ENCODE measurements at regions not wholly inside any gene's neighbourhood (a gene's known extent, or its start where the extent isn't known, plus 50 kb on each side); places are given as distances from the start of the nearest gene placed in this dataset.
"Not testable (repeated sequence)": the region's sequence is repeated elsewhere in the genome, so short reads cannot be mapped to it uniquely, and the experiment has no call there.

DNA sequence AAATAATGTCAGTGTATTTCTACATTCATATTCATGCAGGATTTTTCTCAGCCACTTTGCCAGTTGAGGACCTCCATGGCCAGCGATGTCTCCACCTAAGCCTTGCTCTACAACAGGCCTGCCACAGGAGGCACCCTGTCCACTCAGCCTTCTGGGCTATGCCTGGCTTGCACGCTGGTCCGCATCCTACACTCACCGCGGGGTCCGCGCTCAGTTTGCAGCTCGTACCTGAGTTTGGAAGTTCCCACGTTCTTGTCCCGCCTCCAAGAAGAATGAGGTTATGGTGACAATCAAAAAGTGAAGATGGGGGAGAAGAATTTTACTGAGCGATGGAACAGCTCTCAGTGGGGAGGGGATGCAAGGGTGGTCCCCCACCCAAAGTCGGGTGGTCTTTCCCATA, 93.6 kb upstream of the GRIK1 start:
- Histone ChIP-seq H3K27ac (no peak overlapping the region), H2AFZ (ENCODE audit: low read depth) (no peak overlapping the region), H3K4me1 (ENCODE audit: low read depth, poor library complexity, severe bottlenecking) (no peaks in the 10 kb centered on the region), H3K4me3 (IDR thresholded peaks at IDR 0.05; ENCODE audit: insufficient read depth, low read depth, low read length) (no peak overlapping the region), H3K79me2 (ENCODE audit: insufficient read depth, low read depth) (no peaks in the 10 kb centered on the region), H3K36me3 (ENCODE audit: insufficient read depth) (no peaks in the 10 kb centered on the region), H4K20me1 (ENCODE audit: insufficient read depth) (no peaks in the 10 kb centered on the region), H3K27me3 (ENCODE audit: insufficient read depth, low read depth) (no peaks in the 10 kb centered on the region), H3K4me2 (no peak overlapping the region), H3K9ac (no peak overlapping the region)
- TF ChIP-seq, protein P1, sequence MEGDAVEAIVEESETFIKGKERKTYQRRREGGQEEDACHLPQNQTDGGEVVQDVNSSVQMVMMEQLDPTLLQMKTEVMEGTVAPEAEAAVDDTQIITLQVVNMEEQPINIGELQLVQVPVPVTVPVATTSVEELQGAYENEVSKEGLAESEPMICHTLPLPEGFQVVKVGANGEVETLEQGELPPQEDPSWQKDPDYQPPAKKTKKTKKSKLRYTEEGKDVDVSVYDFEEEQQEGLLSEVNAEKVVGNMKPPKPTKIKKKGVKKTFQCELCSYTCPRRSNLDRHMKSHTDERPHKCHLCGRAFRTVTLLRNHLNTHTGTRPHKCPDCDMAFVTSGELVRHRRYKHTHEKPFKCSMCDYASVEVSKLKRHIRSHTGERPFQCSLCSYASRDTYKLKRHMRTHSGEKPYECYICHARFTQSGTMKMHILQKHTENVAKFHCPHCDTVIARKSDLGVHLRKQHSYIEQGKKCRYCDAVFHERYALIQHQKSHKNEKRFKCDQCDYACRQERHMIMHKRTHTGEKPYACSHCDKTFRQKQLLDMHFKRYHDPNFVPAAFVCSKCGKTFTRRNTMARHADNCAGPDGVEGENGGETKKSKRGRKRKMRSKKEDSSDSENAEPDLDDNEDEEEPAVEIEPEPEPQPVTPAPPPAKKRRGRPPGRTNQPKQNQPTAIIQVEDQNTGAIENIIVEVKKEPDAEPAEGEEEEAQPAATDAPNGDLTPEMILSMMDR (conservative IDR thresholded peaks at IDR 0.05; ENCODE audit: low read depth, low read length), result no peak

DNA sequence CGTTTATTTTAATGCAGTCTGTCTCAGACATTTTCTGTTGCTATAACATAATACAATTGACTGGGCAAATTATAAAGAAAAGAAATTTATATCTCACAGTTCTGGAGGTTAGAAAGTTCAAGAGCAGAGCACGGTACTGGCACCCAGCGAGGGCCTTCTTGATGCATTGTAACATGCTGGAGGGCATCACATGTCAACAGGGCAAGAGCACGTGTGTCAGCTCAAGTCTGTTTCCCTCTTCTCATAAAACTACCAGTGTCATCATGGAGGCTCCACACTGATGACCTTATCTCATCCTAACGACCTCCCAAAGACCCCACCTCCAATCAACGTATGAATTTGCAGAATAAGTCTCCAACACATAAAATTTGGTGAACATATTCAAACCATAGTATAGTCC, 90.6 kb upstream of the GRIK1 start:
- H3K9ac ChIP-seq, result no peak overlapping the region
- no peaks in the 10 kb centered on the region for H3K27me3 ChIP-seq (ENCODE audit: insufficient read depth, low read depth)
- H3K4me1 ChIP-seq (ENCODE audit: low read depth, poor library complexity, severe bottlenecking), result no peaks in the 10 kb centered on the region
- H3K36me3 ChIP-seq (ENCODE audit: insufficient read depth), result no peaks in the 10 kb centered on the region
- H4K20me1 ChIP-seq (ENCODE audit: insufficient read depth), result no peaks in the 10 kb centered on the region
- TF ChIP-seq, protein P1 (conservative IDR thresholded peaks at IDR 0.05; ENCODE audit: low read depth, low read length), result no peak
- H3K79me2 ChIP-seq (ENCODE audit: insufficient read depth, low read depth), result no peaks in the 10 kb centered on the region
- H3K4me2 ChIP-seq, result no peak overlapping the region
- H3K27ac ChIP-seq, result no peak overlapping the region
- no peak overlapping the region for H2AFZ ChIP-seq (ENCODE audit: low read depth)
- no peak overlapping the region for H3K4me3 ChIP-seq (IDR thresholded peaks at IDR 0.05; ENCODE audit: insufficient read depth, low read depth, low read length)

- H4K20me1 ChIP-seq (ENCODE audit: insufficient read depth), result no peaks in the 10 kb centered on the region
- no peak overlapping the region for H3K4me3 ChIP-seq (IDR thresholded peaks at IDR 0.05; ENCODE audit: insufficient read depth, low read depth, low read length)
These were observed 88.7 kb upstream of the GRIK1 start for GRCh38 chr21:30028537-30028936.

GRCh38 chr21:30027986-30028385, 88.2 kb upstream of the GRIK1 start:
- H3K27ac ChIP-seq, result no peak overlapping the region
- no peaks in the 10 kb centered on the region for H3K36me3 ChIP-seq (ENCODE audit: insufficient read depth)
- TF ChIP-seq, protein P1 (conservative IDR thresholded peaks at IDR 0.05; ENCODE audit: low read depth, low read length), result no peak
- no peak overlapping the region for H3K4me2 ChIP-seq
- no peaks in the 10 kb centered on the region for H3K27me3 ChIP-seq (ENCODE audit: insufficient read depth, low read depth)
- H3K9ac ChIP-seq, result no peak overlapping the region
- H3K4me1 ChIP-seq (ENCODE audit: low read depth, poor library complexity, severe bottlenecking), result no peaks in the 10 kb centered on the region
- no peaks in the 10 kb centered on the region for H3K79me2 ChIP-seq (ENCODE audit: insufficient read depth, low read depth)
- no peak overlapping the region for H2AFZ ChIP-seq (ENCODE audit: low read depth)
- H3K4me3 ChIP-seq (IDR thresholded peaks at IDR 0.05; ENCODE audit: insufficient read depth, low read depth, low read length), result no peak overlapping the region
- H4K20me1 ChIP-seq (ENCODE audit: insufficient read depth), result no peaks in the 10 kb centered on the region

More at GRCh38 chr21:30028537-30028936, 88.7 kb upstream of the GRIK1 start:
- H3K4me1 ChIP-seq (ENCODE audit: low read depth, poor library complexity, severe bottlenecking), result no peaks in the 10 kb centered on the region
- no peak overlapping the region for H3K27ac ChIP-seq
- no peaks in the 10 kb centered on the region for H3K79me2 ChIP-seq (ENCODE audit: insufficient read depth, low read depth)
- no peak overlapping the region for H3K9ac ChIP-seq
- H3K27me3 ChIP-seq (ENCODE audit: insufficient read depth, low read depth), result no peaks in the 10 kb centered on the region
- no peak overlapping the region for H2AFZ ChIP-seq (ENCODE audit: low read depth)
- no peak overlapping the region for H3K4me2 ChIP-seq
- H3K36me3 ChIP-seq (ENCODE audit: insufficient read depth), result no peaks in the 10 kb centered on the region
- TF ChIP-seq, protein P1 (conservative IDR thresholded peaks at IDR 0.05; ENCODE audit: low read depth, low read length), result no peak

DNA sequence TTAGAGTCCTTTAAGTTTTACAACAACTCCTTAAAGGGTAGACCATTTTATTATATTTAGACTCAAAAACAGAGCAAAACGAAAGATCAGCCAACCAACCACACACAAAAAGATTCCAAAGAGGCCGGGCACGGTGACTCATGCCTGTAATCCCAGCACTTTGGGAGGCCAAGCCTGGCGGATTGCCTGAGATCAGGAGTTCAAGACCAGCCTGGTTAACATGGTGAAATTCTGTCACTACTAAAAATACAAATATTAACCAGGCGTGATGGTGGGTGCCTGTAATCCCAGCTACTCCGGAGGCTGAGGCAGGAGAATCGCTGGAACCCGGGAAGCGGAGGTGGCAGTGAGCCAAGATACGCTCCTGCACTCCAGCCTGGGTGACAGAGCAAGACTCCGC, 83.3 kb upstream of the GRIK1 start:
- H3K4me1 ChIP-seq (ENCODE audit: low read depth, poor library complexity, severe bottlenecking); H3K4me2 ChIP-seq; H3K27ac ChIP-seq; H3K9ac ChIP-seq; H3K36me3 ChIP-seq (ENCODE audit: insufficient read depth); H3K4me3 ChIP-seq (IDR thresholded peaks at IDR 0.05; ENCODE audit: insufficient read depth, low read depth, low read length); H3K27me3 ChIP-seq (ENCODE audit: insufficient read depth, low read depth); H3K79me2 ChIP-seq (ENCODE audit: insufficient read depth, low read depth); H2AFZ ChIP-seq (ENCODE audit: low read depth); H4K20me1 ChIP-seq (ENCODE audit: insufficient read depth): not testable (repeated sequence)

All from KMS-11 (cell line).